ENCODE measurements at regions not wholly inside any gene's neighbourhood (a gene's known extent, or its start where the extent isn't known, plus 50 kb on each side); places are given as distances from the start of the nearest gene placed in this dataset.

DNA sequence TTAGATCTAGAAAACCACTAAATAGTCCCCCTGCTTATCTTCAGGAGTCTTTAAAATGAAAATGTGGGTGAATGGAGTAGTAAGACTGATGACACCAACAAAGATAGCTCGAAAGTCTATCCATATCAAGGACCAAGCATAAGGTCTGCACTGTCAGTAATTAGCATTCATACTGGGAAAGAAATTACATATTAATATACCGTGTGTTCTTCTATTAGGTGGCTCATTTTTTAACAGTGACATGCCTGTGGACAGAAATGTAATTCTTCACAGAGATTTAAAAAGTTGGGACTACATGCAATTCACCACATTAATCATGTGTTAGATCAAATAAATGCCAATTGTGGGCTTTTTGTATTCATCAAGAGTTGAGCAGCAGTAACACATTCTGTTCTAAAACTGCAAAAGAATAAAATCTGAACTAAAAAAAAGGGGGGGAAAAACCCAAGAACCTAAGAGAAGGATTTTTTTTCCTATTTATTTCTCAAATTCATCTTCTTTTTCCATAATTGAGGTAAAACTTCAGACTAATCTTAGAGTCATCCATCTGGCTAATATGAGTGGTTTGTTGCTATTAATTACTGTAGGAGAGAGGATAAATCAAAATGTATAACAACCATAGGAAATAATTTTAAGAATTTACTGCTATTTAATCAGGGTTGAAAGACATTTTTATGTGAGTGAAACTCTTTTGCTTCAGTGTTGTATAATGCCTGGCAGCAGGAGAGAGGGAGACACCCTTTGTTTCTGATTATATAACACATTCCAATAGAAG is 386.7 kb upstream of the IGFBP7 start:
- H3K4me3 ChIP-seq (ENCODE audit: low read depth, low read length) = no peak overlapping the region
- TF ChIP-seq, protein P1, sequence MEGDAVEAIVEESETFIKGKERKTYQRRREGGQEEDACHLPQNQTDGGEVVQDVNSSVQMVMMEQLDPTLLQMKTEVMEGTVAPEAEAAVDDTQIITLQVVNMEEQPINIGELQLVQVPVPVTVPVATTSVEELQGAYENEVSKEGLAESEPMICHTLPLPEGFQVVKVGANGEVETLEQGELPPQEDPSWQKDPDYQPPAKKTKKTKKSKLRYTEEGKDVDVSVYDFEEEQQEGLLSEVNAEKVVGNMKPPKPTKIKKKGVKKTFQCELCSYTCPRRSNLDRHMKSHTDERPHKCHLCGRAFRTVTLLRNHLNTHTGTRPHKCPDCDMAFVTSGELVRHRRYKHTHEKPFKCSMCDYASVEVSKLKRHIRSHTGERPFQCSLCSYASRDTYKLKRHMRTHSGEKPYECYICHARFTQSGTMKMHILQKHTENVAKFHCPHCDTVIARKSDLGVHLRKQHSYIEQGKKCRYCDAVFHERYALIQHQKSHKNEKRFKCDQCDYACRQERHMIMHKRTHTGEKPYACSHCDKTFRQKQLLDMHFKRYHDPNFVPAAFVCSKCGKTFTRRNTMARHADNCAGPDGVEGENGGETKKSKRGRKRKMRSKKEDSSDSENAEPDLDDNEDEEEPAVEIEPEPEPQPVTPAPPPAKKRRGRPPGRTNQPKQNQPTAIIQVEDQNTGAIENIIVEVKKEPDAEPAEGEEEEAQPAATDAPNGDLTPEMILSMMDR (conservative IDR thresholded peaks at IDR 0.05; ENCODE audit: low read depth, low read length) = no peak
- DNase-seq (ENCODE audit: low read depth) = no peak

- TF ChIP-seq, protein P1 (conservative IDR thresholded peaks at IDR 0.05; ENCODE audit: low read depth, low read length) = no peak
- no peak overlapping the region for H3K4me3 ChIP-seq (ENCODE audit: low read depth, low read length)
Observed at GRCh38 chr4:57494821-57495220, 384.6 kb upstream of the IGFBP7 start.

GRCh38 chr4:57492251-57492878 is 382.2 kb upstream of the IGFBP7 start:
- no peak for DNase-seq (ENCODE audit: low read depth)
- H3K4me3 ChIP-seq (ENCODE audit: low read depth, low read length) = no peak overlapping the region
- TF ChIP-seq, protein P1 (conservative IDR thresholded peaks at IDR 0.05; ENCODE audit: low read depth, low read length) = no peak

More at GRCh38 chr4:57494821-57495220, 384.6 kb upstream of the IGFBP7 start:
- no peak for DNase-seq (ENCODE audit: low read depth)

DNA sequence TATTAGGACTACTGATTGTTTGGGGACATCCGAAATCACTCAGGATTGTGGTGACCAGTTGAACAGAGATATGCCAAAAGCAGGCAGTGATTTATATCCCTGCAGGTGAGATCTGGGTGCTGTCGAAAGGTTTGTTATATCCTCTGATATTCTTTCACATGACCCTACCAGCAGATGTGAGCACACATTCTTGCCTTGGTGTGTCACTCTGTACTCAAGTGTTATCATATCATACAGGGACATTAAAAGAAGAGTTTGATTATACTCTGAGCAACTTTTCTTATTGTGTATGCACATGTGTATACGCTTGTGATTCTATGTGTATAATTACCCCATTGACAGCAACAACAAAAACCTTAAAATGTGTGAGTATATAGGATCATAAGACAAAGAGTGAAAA is 381.2 kb upstream of the IGFBP7 start:
- TF ChIP-seq, protein P1 (conservative IDR thresholded peaks at IDR 0.05; ENCODE audit: low read depth, low read length) = no peak
- no peak overlapping the region for H3K4me3 ChIP-seq (ENCODE audit: low read depth, low read length)
- DNase-seq (ENCODE audit: low read depth) = no peak

DNA sequence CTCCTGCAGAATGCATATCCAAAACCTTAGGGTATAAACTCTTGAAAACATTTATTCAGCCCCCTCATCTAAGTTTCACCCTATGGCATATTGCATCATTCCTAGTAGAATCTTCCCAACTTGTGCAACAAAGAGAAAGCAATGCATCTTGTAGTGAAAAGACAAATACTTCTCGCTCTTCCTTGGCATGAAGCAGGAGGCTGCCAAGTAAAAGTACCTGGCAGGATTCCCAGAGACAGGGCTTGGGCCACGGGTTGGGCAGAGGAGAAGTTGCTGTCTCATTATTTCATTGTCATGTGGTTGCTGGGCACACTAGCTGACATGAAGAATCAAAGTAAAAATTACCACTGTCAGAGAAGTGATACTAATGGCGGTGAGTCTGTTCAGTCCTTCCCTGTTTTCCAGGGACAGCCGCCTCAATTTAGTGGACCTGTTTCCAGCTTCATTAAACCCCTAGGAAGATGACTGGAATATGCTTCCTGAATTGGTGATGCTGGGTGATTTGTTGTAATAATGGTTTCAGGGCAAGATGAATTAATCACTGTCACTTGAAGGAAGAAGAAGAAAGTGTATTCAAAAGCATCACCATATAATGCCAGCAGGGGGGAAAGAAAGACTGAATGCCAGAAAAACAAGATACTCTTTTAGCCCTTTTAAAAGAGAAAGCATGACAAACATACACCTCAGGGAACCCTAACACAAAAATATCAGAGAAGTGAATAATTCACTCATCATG is 380.5 kb upstream of the IGFBP7 start:
- H3K4me3 ChIP-seq (ENCODE audit: low read depth, low read length) = no peak overlapping the region
- TF ChIP-seq, protein P1 (conservative IDR thresholded peaks at IDR 0.05; ENCODE audit: low read depth, low read length) = no peak
- DNase-seq (ENCODE audit: low read depth) = peak; percentile 82

DNA sequence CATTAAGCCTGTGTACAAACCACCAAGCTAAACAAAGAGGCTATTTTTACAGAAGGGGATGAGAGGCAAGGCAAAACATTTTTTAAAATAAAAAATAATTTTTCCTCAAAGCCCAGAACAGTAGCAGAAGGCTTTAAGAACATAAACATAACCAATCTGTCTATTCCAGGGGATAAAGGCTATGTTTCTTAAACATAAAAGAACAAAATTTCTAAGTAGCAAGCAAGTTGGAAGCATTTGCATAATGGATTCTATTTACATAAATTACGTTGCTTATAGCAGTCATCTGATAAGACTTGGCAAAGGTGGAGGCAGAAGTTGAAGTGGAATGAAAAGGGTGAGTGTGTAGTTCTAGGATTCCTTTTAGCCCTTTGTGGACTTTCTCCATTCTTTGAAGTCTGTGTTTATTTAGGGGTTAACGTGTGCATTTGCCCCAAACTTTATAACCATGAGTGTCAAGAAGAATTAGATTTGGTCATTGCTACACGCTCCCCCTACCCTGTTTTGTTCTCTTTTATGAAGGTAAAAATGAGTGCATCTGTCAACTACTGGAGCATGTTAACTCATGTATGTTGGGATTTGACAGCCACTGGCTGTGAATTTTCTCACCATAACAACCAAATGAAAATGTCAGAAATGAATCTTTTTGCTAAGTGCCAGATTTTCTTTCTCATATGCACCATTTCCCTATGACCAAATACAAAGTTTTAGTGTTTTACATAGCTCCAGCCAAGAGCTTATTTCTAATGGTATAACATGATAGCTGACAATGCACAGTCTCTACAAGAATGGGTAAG is 378.4 kb upstream of the IGFBP7 start:
- H3K4me3 ChIP-seq (ENCODE audit: low read depth, low read length) = no peak overlapping the region
- DNase-seq (ENCODE audit: low read depth) = no peak
- TF ChIP-seq, protein P1 (conservative IDR thresholded peaks at IDR 0.05; ENCODE audit: low read depth, low read length) = no peak
